ENCODE measurements at regions not wholly inside any gene's neighbourhood (a gene's known extent, or its start where the extent isn't known, plus 50 kb on each side); places are given as distances from the start of the nearest gene placed in this dataset.
"Not testable (repeated sequence)": the region's sequence is repeated elsewhere in the genome, so short reads cannot be mapped to it uniquely, and the experiment has no call there.

DNA sequence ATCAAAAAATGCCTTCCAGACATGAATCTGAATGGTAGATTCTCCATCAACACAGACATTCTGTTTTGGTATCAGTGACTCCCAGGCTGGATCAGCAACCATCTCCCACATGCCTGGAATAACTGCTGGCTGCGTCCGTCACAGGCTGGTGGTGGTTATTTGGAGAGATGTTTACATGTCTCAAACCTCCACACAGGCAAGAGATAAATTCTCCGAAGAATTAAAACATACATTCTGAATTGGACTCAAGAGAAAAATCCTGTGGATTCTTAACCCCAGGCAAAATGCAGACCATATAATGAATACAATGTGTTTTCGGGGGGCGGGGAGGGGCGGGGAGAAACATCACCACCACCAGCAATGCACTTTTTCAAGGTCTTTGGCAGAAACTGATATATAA, 108.2 kb downstream of the THBS2 start:
- DNase-seq (ENCODE audit: low read depth in 2 of 3, low spot score in 1 of 3), result no peak

DNA sequence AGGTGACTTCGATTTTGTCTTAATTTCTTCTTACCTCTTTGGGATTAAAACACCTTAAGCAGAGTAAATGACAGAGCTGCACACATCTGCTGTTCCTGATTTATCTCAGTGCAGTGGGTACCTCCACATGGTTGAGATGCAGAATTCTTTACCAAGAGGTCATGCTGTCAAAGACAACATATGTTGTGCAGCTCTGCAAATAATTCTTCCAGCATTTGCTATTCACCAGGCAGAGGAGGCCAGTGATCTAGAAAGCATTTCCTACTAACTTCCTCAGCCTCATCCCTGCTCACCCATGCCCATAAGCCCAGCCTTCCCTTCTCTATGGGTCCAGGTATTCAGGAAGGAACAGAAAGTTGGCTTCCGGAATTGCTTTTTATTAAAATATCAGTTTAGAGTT, 109.3 kb downstream of the THBS2 start:
- no peak for DNase-seq (ENCODE audit: low read depth in 2 of 3, low spot score in 1 of 3)

DNA sequence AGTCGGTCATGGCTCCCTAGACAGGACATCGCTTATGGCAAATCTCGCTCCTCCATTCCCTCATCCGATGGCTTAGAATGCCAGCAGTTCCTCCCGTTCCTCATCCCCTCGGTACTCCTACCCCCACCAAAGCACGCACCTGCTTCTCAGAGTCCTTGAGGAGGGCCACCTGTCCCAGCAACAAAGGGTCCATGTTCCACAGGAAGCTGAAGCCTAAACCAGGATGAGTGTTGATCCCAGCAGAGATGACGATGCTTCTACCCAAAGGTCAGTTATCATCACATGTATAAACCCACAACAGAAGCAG, 111.2 kb downstream of the THBS2 start:
- DNase-seq (ENCODE audit: low read depth in 2 of 3, low spot score in 1 of 3), result no peak

DNA sequence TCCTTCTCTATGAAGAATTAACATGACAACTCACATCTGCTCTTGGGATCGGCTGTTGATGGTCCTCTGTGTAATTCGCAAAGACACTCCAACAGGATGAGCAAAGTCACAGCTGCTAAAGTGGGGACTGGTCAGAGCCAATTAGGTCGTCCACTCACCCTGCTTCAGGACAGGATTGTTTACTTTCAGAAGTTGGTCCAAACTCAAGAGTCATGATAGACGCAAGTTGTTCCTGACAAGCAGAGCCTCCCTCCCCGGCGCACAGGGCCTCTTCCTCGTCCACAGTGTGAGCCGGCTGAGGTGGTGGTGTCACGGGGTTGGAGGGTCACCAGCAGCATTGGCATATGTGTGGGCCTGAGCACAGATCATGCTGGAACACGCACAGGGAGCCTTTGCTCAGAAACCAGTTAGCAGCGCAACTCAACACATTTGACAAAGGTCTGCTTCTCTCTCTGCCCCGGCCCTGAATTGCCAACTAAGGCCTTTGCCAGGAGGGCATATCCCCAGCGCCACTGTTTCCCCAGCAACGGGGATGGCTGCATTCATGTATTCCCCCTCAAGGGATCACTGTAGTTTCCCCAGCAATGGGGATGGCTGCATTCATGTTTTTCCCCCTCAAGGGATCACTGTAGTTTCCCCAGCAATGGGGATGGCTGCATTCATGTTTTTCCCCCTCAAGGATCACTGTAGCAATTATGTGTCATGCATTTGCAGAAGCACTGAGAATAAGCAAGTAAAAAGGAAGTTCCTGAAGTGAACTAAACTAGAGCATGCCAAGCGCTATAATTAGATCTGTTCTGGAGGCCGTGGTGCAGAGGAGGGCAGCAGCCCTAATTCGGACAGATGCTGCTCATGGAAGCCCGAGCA, 111.7 kb downstream of the THBS2 start:
- DNase-seq (ENCODE audit: low read depth in 2 of 3, low spot score in 1 of 3), result no peak

DNA sequence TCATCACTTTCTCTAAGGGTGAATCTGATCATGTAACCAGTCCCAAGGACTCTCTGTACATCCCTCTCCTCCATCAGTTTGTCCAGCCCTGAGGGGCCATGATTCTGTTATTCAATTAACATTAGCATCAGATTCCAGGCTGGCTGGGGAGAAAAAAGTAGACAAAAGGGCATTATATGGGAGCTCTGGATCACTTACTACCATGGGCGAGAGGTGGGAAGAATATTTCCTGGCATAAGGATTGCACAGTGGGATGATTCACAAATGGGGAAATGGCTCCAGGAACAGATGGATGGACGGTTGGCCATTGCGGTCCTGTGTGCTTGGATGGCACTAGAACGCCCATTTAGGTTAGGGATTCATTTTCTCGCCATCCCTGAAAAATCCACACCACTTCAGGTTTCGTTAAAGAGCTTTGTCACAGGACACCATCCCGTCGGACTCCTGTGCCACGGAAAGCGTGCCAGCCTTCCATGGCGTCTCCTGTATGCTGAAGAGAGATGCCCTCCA, 112.6 kb downstream of the THBS2 start:
- DNase-seq (ENCODE audit: low read depth in 2 of 3, low spot score in 1 of 3), result no peak

DNA sequence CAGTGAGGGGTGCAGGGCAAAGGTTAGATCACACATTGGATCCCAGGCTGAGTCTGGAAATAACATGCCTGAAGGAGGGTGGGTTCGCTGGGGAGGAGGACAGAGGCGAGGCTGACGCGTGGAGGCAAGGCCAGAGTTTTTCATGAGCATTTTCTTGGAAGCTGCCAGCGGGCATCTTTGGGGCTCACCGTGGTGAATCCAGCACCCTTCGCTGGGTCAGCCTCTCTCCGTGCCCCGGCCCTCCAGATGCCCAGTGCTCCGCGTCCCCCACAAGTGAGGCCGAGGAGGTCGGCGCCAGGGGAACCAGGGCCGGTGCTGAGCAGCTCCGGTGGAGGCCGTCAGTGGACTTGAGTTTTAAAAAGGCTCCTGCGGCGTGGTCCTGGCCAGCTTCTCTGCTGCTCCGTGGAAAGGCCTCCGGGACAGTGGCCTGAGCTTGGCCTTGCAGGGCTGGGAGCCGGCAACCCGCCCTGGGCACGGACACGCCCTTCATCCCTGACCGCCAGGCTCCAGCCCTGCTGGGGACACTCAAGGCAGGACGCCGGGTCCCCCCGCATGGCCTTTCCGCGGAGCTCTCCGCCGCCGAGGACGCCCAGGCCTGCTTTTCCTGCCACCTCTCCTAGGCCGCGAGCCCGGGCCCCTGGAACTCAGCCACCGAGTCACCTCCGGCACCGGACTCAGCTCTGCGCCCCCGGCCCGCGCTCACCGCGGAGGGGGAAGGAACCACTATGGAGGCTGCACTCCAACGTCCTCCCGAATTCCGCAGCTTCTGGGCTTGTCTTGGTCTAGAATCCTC, 114.3 kb downstream of the THBS2 start:
- no peak for DNase-seq (ENCODE audit: low read depth in 2 of 3, low spot score in 1 of 3)

DNA sequence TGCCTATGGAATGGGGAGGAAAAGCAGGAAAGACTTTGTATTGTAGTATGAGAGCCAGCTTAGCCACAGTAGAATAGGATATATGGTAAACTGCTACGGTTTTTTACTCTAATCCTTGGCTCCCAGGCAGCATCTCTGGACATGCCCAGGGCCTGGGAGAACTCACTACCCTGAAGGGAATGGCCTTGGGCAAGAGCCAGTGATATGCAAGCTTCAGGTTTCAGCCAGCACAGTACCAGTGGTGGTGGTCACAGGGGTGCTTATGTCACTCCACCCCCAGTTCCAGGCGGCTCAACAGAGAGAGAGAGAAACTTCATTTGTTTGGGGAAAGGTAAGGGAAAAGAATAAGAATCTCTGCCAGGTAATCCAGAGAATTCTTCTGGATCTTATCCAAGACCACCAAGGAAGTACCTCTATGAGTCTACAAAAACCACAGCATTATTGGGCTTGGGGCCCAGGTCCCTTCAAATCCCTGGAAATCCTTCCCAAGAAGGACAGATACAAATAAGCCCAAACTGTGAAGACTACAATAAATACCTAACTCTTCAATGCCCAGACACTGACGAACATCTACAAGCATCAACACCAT, 121.2 kb downstream of the THBS2 start:
- no peak for DNase-seq (ENCODE audit: low read depth in 2 of 3, low spot score in 1 of 3)

DNA sequence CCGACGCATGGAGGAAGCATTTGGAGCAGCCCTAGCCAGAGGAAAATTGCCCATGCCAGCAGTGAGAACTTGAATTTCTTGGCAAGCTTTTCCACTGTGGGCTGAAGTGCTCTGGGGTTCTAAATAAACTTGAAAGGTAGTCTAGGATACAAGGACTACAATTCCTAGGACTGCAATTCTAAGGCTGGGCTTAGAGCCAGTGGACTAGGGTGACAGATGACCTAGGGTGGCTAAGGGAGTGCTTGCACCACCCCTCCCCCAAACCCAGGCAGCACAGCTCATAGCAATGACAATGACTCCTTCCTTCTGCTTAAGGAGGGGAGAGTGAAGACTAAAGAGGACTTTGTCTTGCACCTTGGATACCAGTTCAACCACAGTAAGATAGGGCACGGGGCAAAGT, 122.3 kb downstream of the THBS2 start:
- DNase-seq (ENCODE audit: low read depth in 2 of 3, low spot score in 1 of 3), result no peak

DNA sequence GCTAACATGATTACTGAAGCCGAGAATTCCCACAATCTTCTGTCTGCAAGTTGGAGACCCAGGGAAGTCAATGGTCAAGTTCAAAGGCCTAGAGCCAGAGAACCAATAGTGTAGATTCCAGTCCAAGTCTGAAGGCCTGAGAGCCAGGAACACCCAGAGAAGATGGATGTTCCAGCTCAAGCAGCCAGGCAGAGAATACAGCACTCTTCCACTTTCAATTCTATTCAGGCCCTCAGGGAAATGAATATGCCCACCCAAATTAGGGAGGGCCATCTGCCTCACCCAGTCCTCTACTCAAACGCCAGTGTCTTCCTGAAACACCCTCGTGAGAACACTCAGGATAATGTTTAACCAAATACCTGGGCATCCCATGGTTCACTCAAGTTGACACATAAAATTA, 123.5 kb downstream of the THBS2 start:
- no peak for DNase-seq (ENCODE audit: low read depth in 2 of 3, low spot score in 1 of 3)

DNA sequence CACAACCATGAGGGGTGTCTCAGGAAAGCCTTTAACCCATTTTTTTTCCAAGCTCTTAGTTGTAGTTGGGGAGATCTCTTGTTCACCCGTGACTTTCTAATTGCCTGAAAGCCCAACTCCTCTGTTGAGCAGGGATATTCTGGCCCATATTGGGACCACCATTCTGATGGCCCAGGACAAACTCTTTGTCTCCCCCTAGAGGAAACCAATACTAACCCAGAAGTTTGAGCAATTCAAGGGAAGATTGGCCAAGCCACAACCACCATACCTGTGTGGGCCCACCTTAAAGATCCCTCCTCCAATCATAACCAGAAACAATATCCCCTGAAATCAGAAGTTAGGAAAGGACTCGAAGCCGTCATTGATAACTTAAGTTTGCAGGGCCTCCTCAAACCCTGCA, 132.6 kb downstream of the THBS2 start:
- DNase-seq (ENCODE audit: low read depth in 2 of 3, low spot score in 1 of 3), result no peak

DNA sequence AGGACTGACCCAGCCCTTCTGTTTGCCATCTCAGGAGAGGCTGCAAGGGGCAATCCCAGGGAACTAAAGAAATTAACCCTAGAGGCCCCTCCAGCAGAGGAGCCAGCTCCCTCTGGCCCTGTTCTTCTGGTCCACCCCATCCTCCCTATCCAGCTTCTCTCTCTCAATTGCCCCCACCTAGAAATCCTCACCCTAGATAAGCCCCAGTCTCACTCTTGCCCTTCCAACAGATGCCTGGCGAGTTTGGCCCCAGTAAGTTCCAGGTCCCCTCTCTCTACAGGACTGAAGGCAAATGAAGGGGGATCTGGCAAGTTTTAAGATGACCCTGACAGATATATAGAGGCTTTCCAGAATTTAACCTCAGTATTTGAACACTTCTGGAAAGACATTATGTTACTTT, 134.0 kb downstream of the THBS2 start:
- no peak for DNase-seq (ENCODE audit: low read depth in 2 of 3, low spot score in 1 of 3)

DNA sequence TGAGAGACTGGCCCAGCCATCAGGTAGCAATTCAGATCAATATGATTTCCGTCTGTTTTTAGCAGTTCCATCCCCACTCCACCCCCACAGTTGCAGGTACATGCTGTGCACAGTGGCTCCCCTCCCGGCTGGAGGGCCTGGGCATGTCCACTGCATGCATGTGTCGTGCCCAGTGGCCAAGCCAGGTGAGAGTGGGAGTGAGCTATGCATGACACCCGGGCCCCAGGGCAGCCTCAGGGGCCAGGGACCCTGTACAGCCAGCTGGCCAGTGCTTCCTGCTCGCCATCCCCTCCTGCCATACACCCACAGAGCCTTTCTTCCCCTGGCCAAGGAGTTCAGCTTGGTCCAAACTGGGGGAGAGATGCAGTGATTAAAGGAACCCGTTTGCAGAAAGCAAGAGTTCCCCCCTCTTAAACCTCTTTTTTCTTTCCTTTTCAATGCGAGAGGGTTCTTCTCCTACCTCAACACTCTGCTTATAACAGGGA, 135.3 kb downstream of the THBS2 start:
- no peak for DNase-seq (ENCODE audit: low read depth in 2 of 3, low spot score in 1 of 3)

DNA sequence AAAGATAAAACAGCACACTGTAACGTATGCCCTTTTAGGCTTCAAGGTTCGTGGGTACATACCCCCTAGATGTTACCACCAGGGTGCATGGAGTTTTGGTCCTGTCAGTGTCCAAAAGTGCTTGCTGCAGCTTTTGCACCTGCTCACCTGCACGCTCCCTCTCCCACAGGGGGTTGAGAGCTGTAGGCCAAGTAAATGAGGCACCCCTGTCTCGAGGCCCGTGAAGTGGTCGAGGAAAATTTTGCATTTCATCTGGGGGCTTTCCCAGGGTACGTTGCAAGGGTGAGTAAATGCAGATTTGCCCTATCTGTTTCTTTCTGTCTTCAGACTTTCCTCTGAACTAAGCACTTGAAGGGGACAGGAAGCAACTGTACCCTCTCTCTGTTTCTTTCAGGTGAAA, 136.0 kb downstream of the THBS2 start:
- DNase-seq (ENCODE audit: low read depth in 2 of 3, low spot score in 1 of 3), result no peak

DNA sequence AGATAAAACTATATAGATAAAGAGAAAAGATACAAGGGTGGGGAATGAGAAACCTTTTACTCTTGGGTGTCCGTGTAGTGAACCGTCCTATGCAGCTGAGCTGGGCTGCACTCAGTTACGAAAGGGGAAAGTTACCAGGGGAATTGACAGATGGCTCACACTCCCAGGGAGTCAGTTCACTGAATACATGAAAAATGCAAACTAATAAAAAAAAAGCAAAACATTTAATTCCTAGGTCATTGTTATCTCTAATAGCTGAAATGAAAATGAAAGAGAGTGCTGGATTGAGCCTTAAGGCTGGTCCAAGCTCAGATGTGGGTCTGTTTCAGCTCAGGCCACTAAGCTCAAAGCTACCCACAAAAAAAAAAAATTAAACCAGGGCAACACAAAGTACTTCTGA, 138.0 kb downstream of the THBS2 start:
- no peak for DNase-seq (ENCODE audit: low read depth in 2 of 3, low spot score in 1 of 3)

DNA sequence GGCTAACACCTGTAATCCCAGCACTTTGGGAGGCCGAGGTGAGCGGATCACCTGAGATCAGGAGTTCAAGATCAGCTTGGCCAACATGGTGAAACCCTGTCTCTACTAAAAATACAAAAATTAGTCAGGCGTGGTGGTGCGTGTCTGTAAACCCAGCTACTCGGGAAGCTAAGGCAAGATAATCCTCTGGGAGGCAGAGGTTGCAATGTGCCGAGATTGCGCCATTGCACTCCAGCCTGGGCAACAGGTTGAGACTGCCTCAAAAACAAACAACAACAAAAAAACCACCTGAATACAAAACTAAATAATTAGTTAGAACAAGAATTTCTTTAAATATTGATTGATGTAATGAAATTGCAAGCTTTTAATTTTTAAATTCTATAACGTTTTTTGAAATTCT, 139.0 kb downstream of the THBS2 start:
- not testable (repeated sequence) for DNase-seq (ENCODE audit: low read depth in 2 of 3, low spot score in 1 of 3)

DNA sequence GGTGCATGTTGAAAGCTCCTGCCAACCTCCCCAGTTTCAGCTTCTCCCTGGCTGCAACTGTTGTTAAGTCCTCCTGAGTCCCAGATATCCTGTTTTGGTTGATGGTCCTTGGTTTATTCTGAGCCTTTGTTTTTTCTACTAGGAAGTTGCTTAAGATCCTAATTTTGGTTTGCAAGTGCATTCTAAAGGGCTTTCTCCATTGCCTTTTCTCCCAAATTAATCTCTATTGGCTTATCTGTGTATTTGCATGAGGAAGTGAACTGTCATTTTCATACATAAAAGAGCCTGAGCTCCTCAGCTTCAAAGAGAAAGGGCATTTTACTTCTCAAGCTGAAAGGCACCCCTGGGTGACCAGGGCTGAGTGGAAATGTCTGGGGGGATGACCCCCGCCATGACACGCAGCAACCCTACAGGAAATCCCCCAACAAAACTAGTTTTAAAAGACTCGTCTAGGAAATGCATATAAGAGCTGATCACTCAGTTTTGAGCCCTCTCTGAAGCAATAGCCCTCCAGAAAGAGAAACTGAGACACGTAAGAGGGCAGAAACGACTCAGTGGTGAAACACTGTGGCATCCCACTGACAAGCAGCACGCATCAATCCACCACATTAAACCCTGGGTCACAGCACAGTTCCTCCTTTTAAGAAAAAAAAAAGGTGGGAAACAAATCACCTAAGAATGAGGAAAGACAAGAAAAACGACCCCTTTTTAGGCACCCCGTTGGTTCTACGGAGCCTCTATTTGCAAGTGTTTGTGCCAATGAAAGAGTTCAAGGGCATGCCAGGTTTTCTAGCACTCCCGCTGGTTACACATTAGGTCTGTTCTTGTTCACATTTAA, 140.9 kb downstream of the THBS2 start:
- no peak for DNase-seq (ENCODE audit: low read depth in 2 of 3, low spot score in 1 of 3)

DNA sequence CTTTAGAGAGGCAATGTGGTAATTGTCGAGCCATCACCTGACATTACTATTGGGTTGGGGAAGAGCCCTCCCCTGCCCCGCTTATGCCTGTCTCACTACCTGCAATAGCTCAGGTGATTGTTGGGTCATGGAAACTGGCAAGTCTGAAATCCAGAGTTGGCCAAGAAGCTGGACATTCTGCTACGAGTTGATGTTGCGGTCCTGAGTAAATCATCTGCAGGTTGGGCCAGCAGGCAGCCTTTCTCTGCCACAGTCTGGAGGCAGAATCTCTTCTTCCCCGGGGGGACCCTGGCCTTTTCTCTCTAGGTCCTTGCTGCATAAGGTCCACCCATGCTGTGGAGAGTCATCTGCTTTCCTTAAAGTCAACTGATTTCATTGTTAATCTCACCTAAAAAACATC, 142.4 kb downstream of the THBS2 start:
- no peak for DNase-seq (ENCODE audit: low read depth in 2 of 3, low spot score in 1 of 3)

DNA sequence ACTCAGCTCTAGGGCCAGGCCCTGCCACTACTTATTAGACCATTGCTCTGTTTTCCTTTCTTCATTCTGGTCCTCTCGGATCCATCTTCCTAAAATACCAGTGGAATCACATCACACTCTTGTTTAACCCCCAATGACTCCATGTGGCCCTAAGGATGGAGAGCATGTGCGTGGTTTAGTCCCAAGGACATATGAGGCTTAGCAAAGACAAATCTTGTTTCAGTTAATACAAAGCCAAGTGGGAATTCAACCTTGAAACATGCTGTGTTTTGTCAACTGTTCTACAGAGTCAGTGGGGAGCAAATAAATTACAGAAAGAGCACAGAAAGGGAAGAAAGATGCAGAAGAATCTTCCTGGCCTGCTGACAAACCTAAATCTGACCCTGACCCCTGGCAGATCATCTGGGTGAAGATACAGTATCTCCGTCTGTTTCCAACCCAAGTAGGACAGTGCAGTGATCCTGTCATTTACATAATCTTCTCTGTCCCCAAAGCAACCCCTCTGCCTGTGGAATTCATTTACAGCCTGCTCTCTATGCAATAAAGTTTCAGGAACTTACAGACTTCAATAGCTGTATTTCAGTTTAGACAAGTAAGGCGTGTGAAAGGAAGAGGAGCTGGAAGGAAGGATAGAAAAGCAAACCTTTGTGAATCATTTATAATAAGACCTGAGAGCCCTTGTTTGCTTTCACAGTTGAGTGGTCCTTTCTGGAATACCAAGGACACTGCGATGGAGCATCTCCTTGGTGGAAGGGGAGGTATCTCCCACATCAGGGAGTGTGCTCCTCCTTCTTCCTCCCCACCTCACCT, 144.0 kb downstream of the THBS2 start:
- no peak for DNase-seq (ENCODE audit: low read depth in 2 of 3, low spot score in 1 of 3)

DNA sequence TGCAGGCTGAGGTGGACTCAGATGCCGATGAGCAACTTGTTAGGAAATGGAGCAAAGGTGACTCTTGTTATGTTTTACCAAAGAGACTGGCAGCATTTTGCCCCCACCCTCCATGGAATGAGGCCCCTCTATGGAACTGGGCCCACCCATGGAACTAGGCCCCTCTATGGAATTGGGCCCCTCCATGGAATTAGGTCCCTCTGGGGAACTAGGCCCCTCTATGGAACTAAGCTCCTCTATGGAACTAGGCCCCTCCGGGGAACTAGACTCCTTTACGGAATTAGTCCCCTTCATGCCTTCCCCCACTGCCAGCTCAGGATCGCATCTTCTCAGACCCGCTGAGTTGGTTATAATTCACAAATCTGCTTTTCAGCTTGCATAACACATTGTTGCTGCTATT, 144.9 kb downstream of the THBS2 start:
- no peak for DNase-seq (ENCODE audit: low read depth in 2 of 3, low spot score in 1 of 3)

DNA sequence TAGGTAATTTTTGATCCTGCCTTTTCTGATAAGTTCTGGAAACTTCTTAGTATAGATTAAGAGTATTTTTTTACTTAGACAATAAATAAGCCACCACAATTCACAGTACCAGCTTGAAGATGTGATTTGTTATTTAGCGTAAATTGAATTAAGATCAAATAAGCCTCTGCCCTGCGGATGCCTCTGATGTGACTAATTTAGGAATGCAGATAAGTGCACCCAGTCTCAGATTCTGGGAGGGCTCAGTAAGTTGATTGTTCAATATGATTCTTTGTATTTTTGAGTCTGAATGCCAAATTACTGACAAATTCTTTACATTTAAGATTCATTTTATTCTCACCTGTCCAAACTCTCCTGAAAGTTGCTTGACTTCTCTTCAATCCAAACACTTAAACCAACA, 147.5 kb downstream of the THBS2 start:
- no peak for DNase-seq (ENCODE audit: low read depth in 2 of 3, low spot score in 1 of 3)
